Mucosa of descending colon (tissue), 3 donors: ENCODE measurements at regions not wholly inside any gene's neighbourhood (a gene's known extent, or its start where the extent isn't known, plus 50 kb on each side); places are given as distances from the start of the nearest gene placed in this dataset.
"Not testable (repeated sequence)": the region's sequence is repeated elsewhere in the genome, so short reads cannot be mapped to it uniquely, and the experiment has no call there.

Experiments
- ATAC-seq: fragments of 200-7000 bp; cut with Tn5 transposase; one replicate; pipeline ENCODE4 v1.9.1; 2020; ENCODE audit warnings: mild to moderate bottlenecking, moderate library complexity
- DNase-seq, 3 donors: peaks; one replicate each; pipeline ENCODE4 v3.0.0-alpha.2; 2020
- H3K36me3 ChIP-seq: fragments of 200-600 bp; one replicate; pipeline ENCODE4 v1.8.0; 2021; ENCODE audit warnings: low read depth, mild to moderate bottlenecking
- H3K4me1 ChIP-seq: fragments of 200-600 bp; one replicate; pipeline ENCODE4 v1.8.0; 2021; ENCODE audit warnings: low read depth, mild to moderate bottlenecking
- H3K4me3 ChIP-seq: fragments of 200-600 bp; one replicate; pipeline ENCODE4 v1.8.0; 2021; ENCODE audit warnings: mild to moderate bottlenecking
- H3K9me3 ChIP-seq: fragments of 200-600 bp; one replicate; pipeline ENCODE4 v1.8.0; 2021; ENCODE audit warnings: mild to moderate bottlenecking
- CTCF ChIP-seq: fragments of 200-600 bp; IDR thresholded peaks from one replicate; pipeline ENCODE4 v1.8.0; 2022; ENCODE audit warnings: antibody characterized with exemption, mild to moderate bottlenecking
- intact Hi-C, 2 donors: fragments of 100-400 bp; cut with DNase I in 1 of 2; cut with micrococcal nuclease in 1 of 2; formaldehyde crosslinking; loops; one replicate each; pipeline versions ENCODE4 v1.11.0 to v1.11.1; 2022; cut with DNase I, micrococcal nuclease
- donor health status: DM: no; HTN: no; CAD: no; lungs with moderate emphysema.
- donor health status: DM: no; HTN: no; CAD: no.
- donor health status: DM: no; HTN: yes; CAD: no.

- ATAC-seq (no peak), DNase-seq (no peak)
- no peak for TF ChIP-seq CTCF
- H3K4me1 ChIP-seq = no peaks in the 10 kb centered on the region
- intact Hi-C loops = no loop called here
- H3K9me3 ChIP-seq = no peaks in the 10 kb centered on the region
- H3K36me3 ChIP-seq = no peaks in the 10 kb centered on the region
- no peak overlapping the region for H3K4me3 ChIP-seq
Observed at GRCh38 chr10:118900617-118901016, 128.9 kb upstream of the NANOS1 start.

GRCh38 chr10:118901380-118901779 lies 128.1 kb upstream of the NANOS1 start:
- ATAC-seq = no peak
- Histone ChIP-seq H3K9me3 (no peaks in the 10 kb centered on the region), H3K36me3 (no peaks in the 10 kb centered on the region), H3K4me3 (no peak overlapping the region), H3K4me1 (no peaks in the 10 kb centered on the region)
- no peak for TF ChIP-seq CTCF
- DNase-seq = no peak
- intact Hi-C loops = no loop called here

GRCh38 chr10:118901906-118902305 lies 127.6 kb upstream of the NANOS1 start:
- no peak for TF ChIP-seq CTCF
- Histone ChIP-seq H3K9me3 (no peaks in the 10 kb centered on the region), H3K36me3 (no peaks in the 10 kb centered on the region), H3K4me3 (no peak overlapping the region), H3K4me1 (no peaks in the 10 kb centered on the region)
- intact Hi-C loops = no loop called here
- no peak for DNase-seq
- ATAC-seq = no peak

GRCh38 chr10:118902656-118903055 lies 126.9 kb upstream of the NANOS1 start:
- intact Hi-C loops, DNase-seq, H3K4me1 ChIP-seq, ATAC-seq, H3K4me3 ChIP-seq, H3K9me3 ChIP-seq, H3K36me3 ChIP-seq: not testable (repeated sequence)

GRCh38 chr10:118903251-118903650 lies 126.3 kb upstream of the NANOS1 start:
- no peaks in the 10 kb centered on the region for H3K4me1 ChIP-seq
- no peak for ATAC-seq
- no peak for DNase-seq
- TF ChIP-seq CTCF = no peak
- no peak overlapping the region for H3K4me3 ChIP-seq
- no peaks in the 10 kb centered on the region for H3K36me3 ChIP-seq
- H3K9me3 ChIP-seq = no peaks in the 10 kb centered on the region
- intact Hi-C loops = no loop called here

- DNase-seq = no peak
- no peaks in the 10 kb centered on the region for H3K9me3 ChIP-seq
- intact Hi-C loops = no loop called here
Observed at GRCh38 chr10:118903691-118904090, 125.8 kb upstream of the NANOS1 start.

More at GRCh38 chr10:118903691-118904090, 125.8 kb upstream of the NANOS1 start:
- ATAC-seq = no peak
- no peaks in the 10 kb centered on the region for H3K36me3 ChIP-seq
- TF ChIP-seq CTCF = no peak
- no peak overlapping the region for H3K4me3 ChIP-seq
- H3K4me1 ChIP-seq = no peaks in the 10 kb centered on the region
